OCI-LY7 (cell line): ENCODE measurements at regions not wholly inside any gene's neighbourhood (a gene's known extent, or its start where the extent isn't known, plus 50 kb on each side); places are given as distances from the start of the nearest gene placed in this dataset.

Source experiments
- CTCF ChIP-seq: fragments of 200-600 bp; sonication (generic); conservative IDR thresholded peaks from 2 replicates; pipeline ENCODE4 v1.5.1; 2014; ENCODE audit warnings: mild to moderate bottlenecking, antibody characterized with exemption, low read length, moderate library complexity, mixed read lengths
- EZH2phosphoT487 ChIP-seq: fragments of 200-600 bp; sonication (generic); IDR thresholded peaks from 2 replicates; pipeline ENCODE4 v1.6.1; 2018; ENCODE audit warnings: low read depth, borderline replicate concordance, mild to moderate bottlenecking, mixed run types, antibody characterized with exemption, low read length, moderate library complexity, mixed read lengths

GRCh38 chr2:129605646-129606045 lies 373.8 kb upstream of the RAB6C start:
- TF ChIP-seq CTCF (no peak), EZH2phosphoT487 (no peak)
